ENCODE measurements at regions not wholly inside any gene's neighbourhood (a gene's known extent, or its start where the extent isn't known, plus 50 kb on each side); places are given as distances from the start of the nearest gene placed in this dataset.

- TF ChIP-seq CHD1 (IDR thresholded peaks at IDR 0.05; ENCODE audit: low read depth, low read length) = no peak
- no peak for TF ChIP-seq RNF2 (IDR thresholded peaks at IDR 0.05; ENCODE audit: borderline replicate concordance, low read depth, low read length, missing control alignments, poor library complexity, severe bottlenecking)
Observed at GRCh38 chr10:118920206-118920605, 109.3 kb upstream of the NANOS1 start (continued).

Measured in H1 (cell line).